ENCODE measurements at regions not wholly inside any gene's neighbourhood (a gene's known extent, or its start where the extent isn't known, plus 50 kb on each side); places are given as distances from the start of the nearest gene placed in this dataset.

- no peak for DNase-seq
Observed at GRCh38 chr4:137198791-137199190, 333.5 kb downstream of the PCDH18 start.

- DNase-seq: no peak
Observed at GRCh38 chr4:137194670-137195069, 337.6 kb downstream of the PCDH18 start.

- no peak for DNase-seq
Observed at GRCh38 chr4:137193564-137193963, 338.7 kb downstream of the PCDH18 start.

GRCh38 chr4:137181293-137181899 lies 350.9 kb downstream of the PCDH18 start:
- no peak for DNase-seq

- DNase-seq: no peak
Observed at GRCh38 chr4:137180349-137180748, 351.9 kb downstream of the PCDH18 start.

- DNase-seq: no peak
Observed at GRCh38 chr4:137156807-137157206, 375.5 kb downstream of the PCDH18 start.

GRCh38 chr4:137156054-137156453 lies 376.2 kb downstream of the PCDH18 start:
- no peak for DNase-seq

GRCh38 chr4:137131201-137131600 lies 401.1 kb downstream of the PCDH18 start:
- DNase-seq: no peak

GRCh38 chr4:137129845-137130244 lies 402.4 kb downstream of the PCDH18 start:
- DNase-seq: no peak

- no peak for DNase-seq
Observed at GRCh38 chr4:137129441-137129840, 402.9 kb downstream of the PCDH18 start.

GRCh38 chr4:137125011-137125410 lies 407.3 kb downstream of the PCDH18 start:
- no peak for DNase-seq

GRCh38 chr4:137124278-137124932 lies 407.9 kb downstream of the PCDH18 start:
- DNase-seq: peak; percentile 24 to 25

- DNase-seq: no peak
Observed at GRCh38 chr4:137122876-137123275, 409.4 kb downstream of the PCDH18 start.

- no peak for DNase-seq
Observed at GRCh38 chr4:137116144-137116543, 416.1 kb downstream of the PCDH18 start.

GRCh38 chr4:137106733-137107132 lies 425.6 kb downstream of the PCDH18 start:
- no peak for DNase-seq

GRCh38 chr4:137106287-137106686 lies 426.0 kb downstream of the PCDH18 start:
- no peak for DNase-seq

- DNase-seq: no peak
Observed at GRCh38 chr4:137090951-137091350, 441.3 kb downstream of the PCDH18 start.

GRCh38 chr4:137083571-137084135 lies 448.6 kb downstream of the PCDH18 start:
- DNase-seq: no peak

GRCh38 chr4:137082061-137082460 lies 450.2 kb downstream of the PCDH18 start:
- no peak for DNase-seq

GRCh38 chr4:137076908-137077307 lies 455.4 kb downstream of the PCDH18 start:
- no peak for DNase-seq

GRCh38 chr4:137075586-137075985 lies 456.7 kb downstream of the PCDH18 start:
- DNase-seq: no peak

- DNase-seq: no peak
Observed at GRCh38 chr4:137070614-137071013, 461.7 kb downstream of the PCDH18 start.

- DNase-seq: no peak
Observed at GRCh38 chr4:137069473-137069872, 462.8 kb downstream of the PCDH18 start.

GRCh38 chr4:137067735-137068134 lies 464.6 kb downstream of the PCDH18 start:
- DNase-seq: no peak

- DNase-seq: no peak
Observed at GRCh38 chr4:137065311-137065710, 467.0 kb downstream of the PCDH18 start.

Measured in SHP77 (cell line).